Neural cell (in vitro differentiated cells): ENCODE measurements at regions not wholly inside any gene's neighbourhood (a gene's known extent, or its start where the extent isn't known, plus 50 kb on each side); places are given as distances from the start of the nearest gene placed in this dataset.

Source experiments
- H2AFZ ChIP-seq: fragments of 200-600, 300-800 bp; sonication (generic), shearing (Covaris generic); 2 replicates; pipeline ENCODE4 v1.6.0; 2014; ENCODE audit warnings: low read depth, mild to moderate bottlenecking, antibody characterized with exemption, low read length, moderate library complexity
- H3F3A ChIP-seq: fragments of 200-600 bp; shearing (Covaris generic); 2 replicates; pipeline ENCODE4 v1.6.1; 2016; ENCODE audit warnings: mild to moderate bottlenecking, moderate library complexity, mixed read lengths, antibody characterized with exemption, low read length; ENCODE audit not compliant: insufficient read depth, poor library complexity, severe bottlenecking
- H3K27ac ChIP-seq: fragments of 200-600, 300-800 bp; sonication (generic), shearing (Covaris generic); 2 replicates; pipeline ENCODE4 v1.5.1; 2014; ENCODE audit warnings: mild to moderate bottlenecking, low read length, moderate library complexity
- H3K27me3 ChIP-seq: fragments of 300-800, 200-600 bp; sonication (generic), shearing (Covaris generic); 2 replicates; pipeline ENCODE4 v1.6.0; 2014; ENCODE audit warnings: mild to moderate bottlenecking, low read depth, low read length, moderate library complexity; ENCODE audit not compliant: insufficient read depth
- H3K36me3 ChIP-seq: fragments of 300-800, 200-600 bp; sonication (generic), shearing (Covaris generic); 2 replicates; pipeline ENCODE4 v1.5.1; 2014; ENCODE audit warnings: mild to moderate bottlenecking, antibody characterized with exemption, low read length, moderate library complexity; ENCODE audit not compliant: insufficient read depth
- H3K4me2 ChIP-seq: fragments of 300-800, 200-600 bp; sonication (generic), shearing (Covaris generic); 2 replicates; pipeline ENCODE4 v1.6.0; 2014; ENCODE audit warnings: mild to moderate bottlenecking, low read length
- H3K4me3 ChIP-seq: fragments of 300-800, 200-600 bp; sonication (generic), shearing (Covaris generic); 2 replicates; pipeline ENCODE4 v1.5.1; 2014; ENCODE audit warnings: mild to moderate bottlenecking, low read length, moderate library complexity
- H3K79me2 ChIP-seq: fragments of 200-600 bp; shearing (Covaris generic); replicated peaks from 2 replicates; pipeline ENCODE4 v1.6.0; 2014; ENCODE audit warnings: mild to moderate bottlenecking, low read length, moderate library complexity; ENCODE audit not compliant: insufficient read depth
- H3K9ac ChIP-seq: fragments of 300-800, 200-600 bp; sonication (generic), shearing (Covaris generic); 2 replicates; pipeline ENCODE4 v1.6.1; 2016; ENCODE audit warnings: mild to moderate bottlenecking, low read length, mixed read lengths
- H3K9me2 ChIP-seq: fragments of 200-600 bp; shearing (Covaris generic); 2 replicates; pipeline ENCODE4 v1.6.1; 2016; ENCODE audit warnings: mild to moderate bottlenecking, low read length, mixed read lengths; ENCODE audit not compliant: insufficient read depth
- H3K9me3 ChIP-seq: fragments of 200-600, 300-800 bp; sonication (generic), shearing (Covaris generic); 2 replicates; pipeline ENCODE4 v1.6.1; 2016; ENCODE audit warnings: mild to moderate bottlenecking, mixed run types, low read length, moderate library complexity, mixed read lengths
- H4K20me1 ChIP-seq: fragments of 200-600 bp; shearing (Covaris generic); 2 replicates; pipeline ENCODE4 v1.6.1; 2016; ENCODE audit warnings: mild to moderate bottlenecking, mixed run types; ENCODE audit not compliant: insufficient read depth
- CTCF ChIP-seq: fragments of 450-650 bp; IDR thresholded peaks from 2 replicates; pipeline ENCODE4 v1.5.1; 2014; ENCODE audit warnings: antibody characterized with exemption, mild to moderate bottlenecking, moderate library complexity; ENCODE audit not compliant: poor library complexity, severe bottlenecking
- EP300 ChIP-seq: fragments of 450-650 bp; conservative IDR thresholded peaks from 2 replicates; pipeline ENCODE4 v1.6.1; 2014; ENCODE audit warnings: antibody characterized with exemption, mild to moderate bottlenecking, moderate library complexity; ENCODE audit not compliant: poor library complexity, severe bottlenecking
- EZH2 ChIP-seq: fragments of 200-600, 300-800 bp; shearing (Covaris generic), sonication (generic); IDR thresholded peaks from 2 replicates; pipeline ENCODE4 v1.6.1; 2014; ENCODE audit warnings: antibody characterized with exemption, low read length, borderline replicate concordance, mild to moderate bottlenecking; ENCODE audit not compliant: insufficient read depth, poor library complexity, severe bottlenecking
- MXI1 ChIP-seq: fragments of 450-650 bp; conservative IDR thresholded peaks from 2 replicates; pipeline ENCODE4 v1.6.1; 2014; ENCODE audit warnings: antibody characterized with exemption, mild to moderate bottlenecking; ENCODE audit not compliant: poor library complexity, severe bottlenecking
- POLR2AphosphoS5 ChIP-seq: IDR thresholded peaks from 2 replicates; pipeline ENCODE4 v1.6.1; 2012
- RAD21 ChIP-seq: fragments of 450-650 bp; conservative IDR thresholded peaks from 2 replicates; pipeline ENCODE4 v1.6.1; 2014; ENCODE audit warnings: antibody characterized with exemption, mild to moderate bottlenecking, moderate library complexity
- REST ChIP-seq: IDR thresholded peaks from 2 replicates; pipeline ENCODE4 v1.6.1; 2012; ENCODE audit warnings: borderline replicate concordance
- SMC3 ChIP-seq: fragments of 450-650 bp; conservative IDR thresholded peaks from 2 replicates; pipeline ENCODE4 v1.6.1; 2014; ENCODE audit warnings: antibody characterized with exemption, mild to moderate bottlenecking, moderate library complexity; ENCODE audit not compliant: poor library complexity
- TAF1 ChIP-seq: IDR thresholded peaks from 2 replicates; pipeline ENCODE4 v1.6.1; 2012; ENCODE audit warnings: low read depth

- Histone ChIP-seq H3K79me2 (no peaks in the 10 kb centered on the region), H3K9me2 (no peaks in the 10 kb centered on the region), H3K27me3 (no peaks in the 10 kb centered on the region), H2AFZ (no peak overlapping the region), H3K4me3 (no peak overlapping the region), H3K9me3 (no peaks in the 10 kb centered on the region), H3K9ac (no peak overlapping the region), H3F3A (no peaks in the 10 kb centered on the region), H3K4me2 (no peak overlapping the region), H3K27ac (no peak overlapping the region), H4K20me1 (no peaks in the 10 kb centered on the region), H3K36me3 (no peaks in the 10 kb centered on the region)
- TF ChIP-seq SMC3: no peak
- no peak for TF ChIP-seq CTCF
- TF ChIP-seq TAF1: no peak
These were observed 125.4 kb downstream of the RFLNA start for GRCh38 chr12:124420041-124420995.

- TF ChIP-seq RAD21 (no peak), CTCF (no peak), POLR2AphosphoS5 (no peak), EZH2 (no peak), TAF1 (no peak), EP300 (no peak), SMC3 (no peak)
- H2AFZ ChIP-seq: no peak overlapping the region
- no peaks in the 10 kb centered on the region for H3K9me3 ChIP-seq
- H4K20me1 ChIP-seq: no peaks in the 10 kb centered on the region
- H3F3A ChIP-seq: no peaks in the 10 kb centered on the region
- H3K27me3 ChIP-seq: no peaks in the 10 kb centered on the region
- no peaks in the 10 kb centered on the region for H3K9me2 ChIP-seq
- no peaks in the 10 kb centered on the region for H3K79me2 ChIP-seq
- no peaks in the 10 kb centered on the region for H3K36me3 ChIP-seq
- H3K9ac ChIP-seq: no peak overlapping the region
- H3K4me3 ChIP-seq: no peak overlapping the region
- no peak overlapping the region for H3K27ac ChIP-seq
- no peak overlapping the region for H3K4me2 ChIP-seq
These were observed 124.6 kb downstream of the RFLNA start for GRCh38 chr12:124419292-124420040.

GRCh38 chr12:124418791-124419190 is 123.9 kb downstream of the RFLNA start:
- no peaks in the 10 kb centered on the region for H4K20me1 ChIP-seq
- no peaks in the 10 kb centered on the region for H3F3A ChIP-seq
- no peaks in the 10 kb centered on the region for H3K27me3 ChIP-seq
- H3K9me2 ChIP-seq: no peaks in the 10 kb centered on the region
- H2AFZ ChIP-seq: no peak overlapping the region
- no peaks in the 10 kb centered on the region for H3K36me3 ChIP-seq
- H3K27ac ChIP-seq: no peak overlapping the region
- TF ChIP-seq MXI1 (no peak), RAD21 (no peak), POLR2AphosphoS5 (no peak), CTCF (no peak), REST (no peak), TAF1 (no peak), SMC3 (no peak), EP300 (no peak), EZH2 (no peak)
- no peak overlapping the region for H3K9ac ChIP-seq
- H3K4me3 ChIP-seq: no peak overlapping the region
- no peaks in the 10 kb centered on the region for H3K9me3 ChIP-seq
- no peaks in the 10 kb centered on the region for H3K79me2 ChIP-seq
- no peak overlapping the region for H3K4me2 ChIP-seq
